Fibroblast of mammary gland (primary cell): ENCODE measurements at regions not wholly inside any gene's neighbourhood (a gene's known extent, or its start where the extent isn't known, plus 50 kb on each side); places are given as distances from the start of the nearest gene placed in this dataset.

Source experiments
- DNase-seq: peaks from one replicate; pipeline ENCODE4 v3.0.0-alpha.2; 2010; ENCODE audit warnings: low read depth
- H3K4me3 ChIP-seq: 2 replicates; pipeline ENCODE4 v1.5.1; 2011; ENCODE audit warnings: low read depth, mild to moderate bottlenecking, low read length, moderate library complexity; ENCODE audit not compliant: control insufficient read depth
- TF ChIP-seq, protein P1 (sequence below): conservative IDR thresholded peaks from 2 replicates; pipeline ENCODE4 v1.5.1; 2011; ENCODE audit warnings: low read depth, low read length, inconsistent platforms; ENCODE audit not compliant: control insufficient read depth, insufficient read depth

DNA sequence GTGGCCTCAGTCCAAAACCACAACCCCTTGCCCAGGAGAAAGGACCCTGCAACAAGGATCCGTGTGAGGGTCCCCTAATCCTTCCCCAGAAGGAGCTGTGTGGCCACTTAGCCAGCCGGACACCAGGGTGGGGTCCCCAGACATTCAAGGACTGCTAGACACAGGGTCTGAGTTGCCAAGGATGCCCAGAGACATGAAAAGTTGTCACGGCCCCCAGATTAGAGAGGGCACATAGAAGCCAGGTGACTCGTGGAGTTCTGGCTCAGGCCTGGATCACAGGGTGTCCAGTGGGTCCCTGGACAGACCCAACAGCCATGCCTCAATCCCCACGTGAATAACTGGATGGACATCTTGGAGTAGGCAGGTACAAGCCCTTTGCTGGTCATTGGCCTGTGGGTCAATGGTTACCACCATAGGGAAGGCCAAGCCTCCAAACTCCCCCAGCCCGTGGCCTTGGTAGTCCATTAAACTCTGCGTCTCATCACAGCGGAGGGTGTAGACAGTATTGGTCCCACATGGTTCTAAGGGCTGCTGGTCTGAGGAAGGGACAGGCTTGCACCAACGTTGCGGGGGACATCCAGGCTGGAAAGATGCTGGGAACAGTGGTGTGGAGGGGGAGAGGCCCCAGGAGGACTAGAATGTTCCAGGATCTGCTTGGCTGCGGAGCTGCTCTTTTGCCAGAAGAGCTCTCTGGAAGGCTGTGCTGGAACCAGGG, 205.9 kb upstream of the PPP2R2D start:
- TF ChIP-seq, protein P1, sequence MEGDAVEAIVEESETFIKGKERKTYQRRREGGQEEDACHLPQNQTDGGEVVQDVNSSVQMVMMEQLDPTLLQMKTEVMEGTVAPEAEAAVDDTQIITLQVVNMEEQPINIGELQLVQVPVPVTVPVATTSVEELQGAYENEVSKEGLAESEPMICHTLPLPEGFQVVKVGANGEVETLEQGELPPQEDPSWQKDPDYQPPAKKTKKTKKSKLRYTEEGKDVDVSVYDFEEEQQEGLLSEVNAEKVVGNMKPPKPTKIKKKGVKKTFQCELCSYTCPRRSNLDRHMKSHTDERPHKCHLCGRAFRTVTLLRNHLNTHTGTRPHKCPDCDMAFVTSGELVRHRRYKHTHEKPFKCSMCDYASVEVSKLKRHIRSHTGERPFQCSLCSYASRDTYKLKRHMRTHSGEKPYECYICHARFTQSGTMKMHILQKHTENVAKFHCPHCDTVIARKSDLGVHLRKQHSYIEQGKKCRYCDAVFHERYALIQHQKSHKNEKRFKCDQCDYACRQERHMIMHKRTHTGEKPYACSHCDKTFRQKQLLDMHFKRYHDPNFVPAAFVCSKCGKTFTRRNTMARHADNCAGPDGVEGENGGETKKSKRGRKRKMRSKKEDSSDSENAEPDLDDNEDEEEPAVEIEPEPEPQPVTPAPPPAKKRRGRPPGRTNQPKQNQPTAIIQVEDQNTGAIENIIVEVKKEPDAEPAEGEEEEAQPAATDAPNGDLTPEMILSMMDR: no peak
- H3K4me3 ChIP-seq: no peak overlapping the region
- DNase-seq: no peak

DNA sequence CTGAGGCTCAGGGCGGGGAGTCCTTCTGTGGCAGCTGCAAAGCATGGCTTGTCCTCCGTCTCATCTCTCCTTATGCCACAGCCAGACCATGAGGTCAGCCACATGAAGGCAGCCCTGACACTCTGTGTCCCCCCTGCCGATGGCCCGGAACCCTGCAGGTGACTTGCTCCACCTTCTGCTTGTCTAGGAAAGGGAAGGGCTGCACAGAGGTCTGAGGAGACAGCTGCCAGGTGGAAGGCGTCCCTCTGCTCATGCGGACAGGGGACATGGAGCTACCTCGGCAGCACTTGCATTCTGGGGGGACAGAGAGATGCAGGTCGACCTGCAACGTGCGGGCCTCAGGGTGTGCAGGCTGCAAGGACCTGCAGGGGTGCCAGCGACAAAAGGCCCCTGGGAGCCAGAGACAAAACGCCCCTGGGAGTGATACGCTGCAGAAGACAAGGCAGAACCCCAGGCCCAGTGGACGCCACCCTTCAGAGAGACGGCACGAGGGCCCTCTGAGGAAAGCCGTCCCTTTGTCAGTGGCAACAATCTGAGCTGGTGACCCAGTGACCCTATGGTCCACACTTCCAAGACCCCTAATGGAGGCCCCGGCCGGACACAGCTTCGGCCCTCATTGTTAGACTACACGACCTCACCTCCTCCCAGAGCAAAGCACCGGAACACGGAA, 205.2 kb upstream of the PPP2R2D start:
- H3K4me3 ChIP-seq: no peak overlapping the region
- TF ChIP-seq, protein P1: no peak
- no peak for DNase-seq

DNA sequence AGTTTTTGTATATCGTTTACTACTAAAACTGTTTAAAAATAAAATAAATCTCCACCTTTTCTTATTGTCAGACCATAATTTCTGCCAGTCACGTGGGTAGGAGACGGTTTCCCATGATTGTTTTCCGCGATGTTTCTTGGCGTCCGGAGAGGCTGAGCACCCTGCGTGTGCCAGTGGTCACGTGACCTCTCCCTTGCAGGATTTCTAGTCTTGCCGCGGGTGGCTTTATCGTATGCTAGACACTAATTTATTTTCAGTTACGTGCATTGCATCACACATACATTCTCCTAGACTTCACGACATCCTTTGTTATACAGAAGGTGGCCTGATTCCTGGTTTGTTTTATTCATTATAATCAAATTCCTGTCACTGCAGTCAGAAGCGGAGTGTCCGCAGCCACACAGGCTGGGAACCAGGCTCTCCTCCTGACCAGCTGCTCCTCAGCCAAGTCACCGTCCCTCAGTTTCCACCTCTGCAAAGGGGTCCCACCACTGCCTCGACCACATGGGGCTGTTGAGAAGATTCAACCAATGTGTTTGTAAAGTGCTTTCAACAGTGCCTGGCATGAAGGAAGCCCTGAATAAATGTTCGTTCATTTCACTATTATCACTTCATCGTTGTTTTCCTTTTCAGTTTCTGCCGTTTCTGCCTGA, 203.2 kb upstream of the PPP2R2D start:
- TF ChIP-seq, protein P1: no peak
- H3K4me3 ChIP-seq: no peak overlapping the region
- DNase-seq: no peak

DNA sequence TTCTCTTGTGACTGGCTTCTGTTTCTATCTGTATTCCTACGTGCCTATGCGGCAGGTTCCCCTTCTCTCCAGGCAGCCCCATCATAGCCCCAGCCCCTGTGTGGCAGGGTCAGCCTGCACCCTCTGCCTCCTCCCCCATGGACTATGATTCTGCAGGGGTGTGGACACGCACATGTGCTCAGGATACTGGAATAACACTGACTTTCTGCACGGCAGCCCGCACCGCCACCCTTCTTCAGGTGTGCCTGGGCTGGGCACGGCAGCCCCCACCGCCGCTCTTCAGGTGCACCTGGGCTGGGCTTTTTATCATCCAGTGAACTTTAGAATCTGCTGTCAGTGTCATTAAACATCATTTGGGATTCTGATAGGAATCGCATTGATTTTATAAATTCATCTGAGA, 202.6 kb upstream of the PPP2R2D start:
- TF ChIP-seq, protein P1: no peak
- no peak overlapping the region for H3K4me3 ChIP-seq
- DNase-seq: no peak

DNA sequence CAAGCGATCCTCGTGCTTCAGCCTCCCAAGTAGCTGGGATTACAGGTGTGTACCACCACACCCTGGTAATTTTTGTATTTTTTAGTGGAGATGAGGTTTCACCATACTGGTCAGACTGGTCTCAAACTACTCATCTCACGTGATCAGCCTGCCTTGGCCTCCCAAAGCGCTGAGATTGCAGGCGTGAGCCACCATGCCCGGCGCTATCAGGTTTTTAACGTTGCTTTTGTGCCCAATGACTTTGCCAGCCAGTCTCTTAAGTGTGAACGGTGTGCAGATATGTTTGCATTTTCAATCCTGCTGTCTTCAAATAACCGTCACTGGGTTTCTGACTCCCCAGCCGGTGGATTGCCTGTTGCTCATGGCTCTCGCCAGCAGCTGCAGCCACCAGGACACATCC, 201.8 kb upstream of the PPP2R2D start:
- H3K4me3 ChIP-seq: no peak overlapping the region
- TF ChIP-seq, protein P1: no peak
- DNase-seq: no peak

DNA sequence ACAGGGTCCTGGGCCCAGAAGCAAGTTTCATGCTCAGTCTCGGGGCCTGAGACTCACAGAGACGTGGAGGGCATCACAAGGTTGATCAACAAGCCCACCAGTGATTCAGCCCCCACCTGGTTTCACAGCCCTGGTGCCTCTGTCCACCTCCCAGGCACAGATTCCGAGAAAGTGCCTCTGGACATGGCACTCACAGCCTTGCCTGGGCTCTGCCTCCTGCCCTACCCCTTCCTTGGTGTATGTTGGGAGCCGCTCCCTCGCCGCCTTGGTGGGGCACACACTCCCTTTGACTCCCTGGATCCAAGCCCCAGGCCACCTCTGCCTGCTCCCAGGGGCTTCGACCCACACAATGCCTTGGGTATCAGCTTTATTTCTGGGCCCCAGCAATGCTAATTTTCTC, 200.8 kb upstream of the PPP2R2D start:
- DNase-seq: no peak
- TF ChIP-seq, protein P1: no peak
- H3K4me3 ChIP-seq: no peak overlapping the region
